ENCODE measurements at regions not wholly inside any gene's neighbourhood (a gene's known extent, or its start where the extent isn't known, plus 50 kb on each side); places are given as distances from the start of the nearest gene placed in this dataset.

DNA sequence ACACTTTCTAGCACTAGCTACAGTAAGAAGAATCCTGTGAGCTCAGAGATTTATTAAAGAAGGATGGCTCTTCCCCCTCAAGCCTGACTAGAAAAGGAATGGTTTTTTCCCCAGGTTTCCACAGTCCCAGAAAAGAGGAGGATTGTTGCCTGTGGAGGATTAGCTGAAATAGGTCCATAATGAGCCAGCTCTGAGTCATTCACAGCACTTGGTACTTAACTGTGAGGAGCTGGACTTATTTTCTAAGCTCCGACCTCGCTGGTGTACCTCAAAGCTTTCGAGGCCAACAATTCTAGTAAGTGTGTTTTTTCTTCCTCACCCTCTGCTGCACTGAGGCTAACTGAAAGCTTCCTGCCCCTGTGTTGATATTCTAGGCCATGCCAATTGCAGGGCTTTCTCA, 222.5 kb upstream of the IL12B start:
- TF ChIP-seq, protein P1, sequence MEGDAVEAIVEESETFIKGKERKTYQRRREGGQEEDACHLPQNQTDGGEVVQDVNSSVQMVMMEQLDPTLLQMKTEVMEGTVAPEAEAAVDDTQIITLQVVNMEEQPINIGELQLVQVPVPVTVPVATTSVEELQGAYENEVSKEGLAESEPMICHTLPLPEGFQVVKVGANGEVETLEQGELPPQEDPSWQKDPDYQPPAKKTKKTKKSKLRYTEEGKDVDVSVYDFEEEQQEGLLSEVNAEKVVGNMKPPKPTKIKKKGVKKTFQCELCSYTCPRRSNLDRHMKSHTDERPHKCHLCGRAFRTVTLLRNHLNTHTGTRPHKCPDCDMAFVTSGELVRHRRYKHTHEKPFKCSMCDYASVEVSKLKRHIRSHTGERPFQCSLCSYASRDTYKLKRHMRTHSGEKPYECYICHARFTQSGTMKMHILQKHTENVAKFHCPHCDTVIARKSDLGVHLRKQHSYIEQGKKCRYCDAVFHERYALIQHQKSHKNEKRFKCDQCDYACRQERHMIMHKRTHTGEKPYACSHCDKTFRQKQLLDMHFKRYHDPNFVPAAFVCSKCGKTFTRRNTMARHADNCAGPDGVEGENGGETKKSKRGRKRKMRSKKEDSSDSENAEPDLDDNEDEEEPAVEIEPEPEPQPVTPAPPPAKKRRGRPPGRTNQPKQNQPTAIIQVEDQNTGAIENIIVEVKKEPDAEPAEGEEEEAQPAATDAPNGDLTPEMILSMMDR (IDR thresholded peaks at IDR 0.05; ENCODE audit: extremely low read depth in 1 of 2, insufficient read depth in 1 of 2, low read depth in 1 of 2, low read length in 2 of 2) = no peak
- TF ChIP-seq POLR2A (IDR thresholded peaks at IDR 0.05; ENCODE audit: low read depth, low read length) (no peak), EZH2 (IDR thresholded peaks at IDR 0.05; ENCODE audit: borderline replicate concordance, low read depth, low read length, severe bottlenecking) (no peak)
